ENCODE measurements at regions not wholly inside any gene's neighbourhood (a gene's known extent, or its start where the extent isn't known, plus 50 kb on each side); places are given as distances from the start of the nearest gene placed in this dataset.
"Not testable (repeated sequence)": the region's sequence is repeated elsewhere in the genome, so short reads cannot be mapped to it uniquely, and the experiment has no call there.

DNA sequence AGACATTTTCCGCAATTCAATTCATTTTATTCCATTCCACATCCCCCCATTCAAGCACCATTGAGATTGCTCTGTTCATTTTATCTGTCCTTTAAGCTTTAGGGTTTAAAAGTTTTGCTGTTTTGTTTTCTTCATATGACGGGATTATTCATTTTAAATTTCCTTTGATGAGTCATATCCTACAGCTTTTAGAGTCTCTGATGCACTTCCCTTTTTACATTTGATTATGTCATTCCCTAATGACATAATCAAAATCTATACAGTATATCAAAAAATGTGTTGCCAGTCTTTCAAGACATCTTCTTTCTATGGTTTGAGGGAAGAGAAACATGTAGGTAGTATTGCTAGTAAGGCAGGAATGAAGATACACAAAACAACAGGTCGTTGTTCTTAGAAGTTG lies 456.3 kb downstream of the PDGFC start:
- intact Hi-C loops (cut with micrococcal nuclease; ENCODE audit: unreplicated experiment): no loop called here
- TF ChIP-seq, protein P1, sequence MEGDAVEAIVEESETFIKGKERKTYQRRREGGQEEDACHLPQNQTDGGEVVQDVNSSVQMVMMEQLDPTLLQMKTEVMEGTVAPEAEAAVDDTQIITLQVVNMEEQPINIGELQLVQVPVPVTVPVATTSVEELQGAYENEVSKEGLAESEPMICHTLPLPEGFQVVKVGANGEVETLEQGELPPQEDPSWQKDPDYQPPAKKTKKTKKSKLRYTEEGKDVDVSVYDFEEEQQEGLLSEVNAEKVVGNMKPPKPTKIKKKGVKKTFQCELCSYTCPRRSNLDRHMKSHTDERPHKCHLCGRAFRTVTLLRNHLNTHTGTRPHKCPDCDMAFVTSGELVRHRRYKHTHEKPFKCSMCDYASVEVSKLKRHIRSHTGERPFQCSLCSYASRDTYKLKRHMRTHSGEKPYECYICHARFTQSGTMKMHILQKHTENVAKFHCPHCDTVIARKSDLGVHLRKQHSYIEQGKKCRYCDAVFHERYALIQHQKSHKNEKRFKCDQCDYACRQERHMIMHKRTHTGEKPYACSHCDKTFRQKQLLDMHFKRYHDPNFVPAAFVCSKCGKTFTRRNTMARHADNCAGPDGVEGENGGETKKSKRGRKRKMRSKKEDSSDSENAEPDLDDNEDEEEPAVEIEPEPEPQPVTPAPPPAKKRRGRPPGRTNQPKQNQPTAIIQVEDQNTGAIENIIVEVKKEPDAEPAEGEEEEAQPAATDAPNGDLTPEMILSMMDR (conservative IDR thresholded peaks at IDR 0.05): no peak
- TF ChIP-seq EZH2 (IDR thresholded peaks at IDR 0.05; ENCODE audit: low read depth): no peak
- Histone ChIP-seq H3K36me3 (ENCODE audit: low read depth) (no peaks in the 10 kb centered on the region), H3K9me2 (ENCODE audit: insufficient read depth) (no peaks in the 10 kb centered on the region), H3K4me2 (no peak overlapping the region), H3K27me3 (ENCODE audit: insufficient read depth, low read depth) (no peaks in the 10 kb centered on the region), H3K9me3 (ENCODE audit: insufficient read depth, low read depth) (no peaks in the 10 kb centered on the region), H4K20me1 (ENCODE audit: insufficient read depth) (no peaks in the 10 kb centered on the region), H3K27ac (no peak overlapping the region), H3K4me3 (no peak overlapping the region), H3K79me2 (ENCODE audit: low read depth) (no peaks in the 10 kb centered on the region), H3K4me1 (replicated peaks; ENCODE audit: insufficient read depth) (no peaks in the 10 kb centered on the region), H2AFZ (no peak overlapping the region), H3F3A (ENCODE audit: insufficient read depth, low read depth) (no peaks in the 10 kb centered on the region)
- no peak for DNase-seq
- no TSS peak for BruUV-seq (replicated peaks)
- CTCF ChIA-PET: no interaction called here
- POLR2A ChIA-PET (ENCODE audit: unreplicated experiment): no interaction called here

DNA sequence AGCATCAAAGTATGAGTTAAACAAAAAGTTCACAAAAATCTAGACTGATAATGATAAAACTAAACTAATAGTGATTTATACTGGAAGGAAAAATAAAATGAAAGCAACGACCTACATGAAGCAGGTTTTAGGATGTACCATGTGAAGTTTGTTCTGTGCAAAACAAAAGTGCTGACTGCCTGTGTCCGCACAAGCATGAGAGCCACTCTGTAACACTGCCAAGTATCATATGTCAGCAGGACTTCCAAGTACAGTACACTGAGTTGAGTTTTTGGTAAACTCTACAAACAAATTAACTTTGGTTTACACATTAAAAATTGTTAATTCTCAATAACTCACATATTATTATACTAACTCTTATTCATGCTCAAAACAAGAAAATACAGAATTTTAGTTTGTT lies 459.0 kb downstream of the PDGFC start:
- BruUV-seq (replicated peaks): no TSS peak
- POLR2A ChIA-PET (ENCODE audit: unreplicated experiment): no interaction called here
- Histone ChIP-seq H3K79me2 (ENCODE audit: low read depth) (no peaks in the 10 kb centered on the region), H3K36me3 (ENCODE audit: low read depth) (no peaks in the 10 kb centered on the region), H3K4me2 (no peak overlapping the region), H4K20me1 (ENCODE audit: insufficient read depth) (no peaks in the 10 kb centered on the region), H3K27ac (no peak overlapping the region), H3F3A (ENCODE audit: insufficient read depth, low read depth) (no peaks in the 10 kb centered on the region), H3K9me3 (ENCODE audit: insufficient read depth, low read depth) (no peaks in the 10 kb centered on the region), H3K4me1 (replicated peaks; ENCODE audit: insufficient read depth) (no peaks in the 10 kb centered on the region), H3K9me2 (ENCODE audit: insufficient read depth) (no peaks in the 10 kb centered on the region), H2AFZ (no peak overlapping the region), H3K27me3 (ENCODE audit: insufficient read depth, low read depth) (no peaks in the 10 kb centered on the region), H3K4me3 (no peak overlapping the region)
- DNase-seq: no peak
- CTCF ChIA-PET: no interaction called here
- intact Hi-C loops (cut with micrococcal nuclease; ENCODE audit: unreplicated experiment): no loop called here
- TF ChIP-seq, protein P1 (conservative IDR thresholded peaks at IDR 0.05): no peak
- no peak for TF ChIP-seq EZH2 (IDR thresholded peaks at IDR 0.05; ENCODE audit: low read depth)

DNA sequence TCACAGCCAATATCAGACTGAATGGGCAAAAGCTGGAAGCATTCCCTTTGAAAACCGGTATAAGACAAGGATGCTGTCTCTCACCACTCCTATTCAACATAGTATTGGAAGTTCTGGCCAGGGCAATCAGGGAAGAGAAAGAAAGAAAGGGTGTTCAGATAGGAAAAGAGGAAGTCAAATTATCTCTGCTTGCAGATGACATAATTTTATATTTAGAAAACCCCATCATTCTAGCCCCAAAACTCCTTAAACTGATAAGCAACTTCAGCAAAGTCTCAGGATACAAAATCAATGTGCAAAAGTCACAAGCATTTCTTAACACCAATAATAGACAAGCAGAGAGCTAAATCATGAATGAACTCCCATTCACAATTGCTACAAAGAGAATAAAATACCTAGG lies 461.7 kb downstream of the PDGFC start:
- H3K36me3 ChIP-seq (ENCODE audit: low read depth); BruUV-seq (replicated peaks); H3K4me3 ChIP-seq; H2AFZ ChIP-seq; H3K4me1 ChIP-seq (replicated peaks; ENCODE audit: insufficient read depth); intact Hi-C loops (cut with micrococcal nuclease; ENCODE audit: unreplicated experiment); H3K79me2 ChIP-seq (ENCODE audit: low read depth); DNase-seq; H3K9me2 ChIP-seq (ENCODE audit: insufficient read depth); H3K27ac ChIP-seq; H3K9me3 ChIP-seq (ENCODE audit: insufficient read depth, low read depth); CTCF ChIA-PET; H3K27me3 ChIP-seq (ENCODE audit: insufficient read depth, low read depth); H3F3A ChIP-seq (ENCODE audit: insufficient read depth, low read depth); POLR2A ChIA-PET (ENCODE audit: unreplicated experiment); H4K20me1 ChIP-seq (ENCODE audit: insufficient read depth); H3K4me2 ChIP-seq: not testable (repeated sequence)

DNA sequence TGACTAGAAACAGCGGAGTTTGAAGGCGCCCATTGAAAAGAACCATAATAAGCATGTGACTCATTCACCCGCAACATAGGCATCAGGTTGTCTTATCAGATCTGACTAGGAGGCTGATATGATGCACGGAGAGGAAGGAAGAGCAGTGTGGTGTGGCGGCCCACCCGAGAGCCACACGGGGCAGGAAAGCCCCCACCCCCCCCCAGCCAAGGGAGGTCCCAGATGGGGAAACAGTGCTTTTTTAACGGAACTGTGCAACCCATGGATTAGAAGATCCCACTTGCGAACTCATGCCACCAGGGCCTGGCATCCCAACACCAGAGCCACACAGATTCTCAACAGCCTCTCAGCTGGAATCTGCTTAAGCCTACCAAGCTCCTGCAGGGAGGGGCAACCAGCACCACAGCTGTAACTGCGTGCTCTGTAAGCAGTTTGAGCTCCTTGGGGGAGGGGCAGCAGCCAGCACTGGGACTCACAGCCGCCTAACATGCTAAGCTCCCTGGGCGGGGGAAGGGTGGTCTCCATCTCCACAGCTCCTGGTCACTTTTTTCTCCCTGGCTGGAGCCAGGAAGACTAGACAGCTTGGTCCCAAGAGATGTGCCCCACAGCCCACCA lies 466.2 kb downstream of the PDGFC start:
- Histone ChIP-seq H4K20me1 (ENCODE audit: insufficient read depth) (no peaks in the 10 kb centered on the region), H3K4me2 (no peak overlapping the region), H3K27ac (no peak overlapping the region), H3F3A (ENCODE audit: insufficient read depth, low read depth) (no peaks in the 10 kb centered on the region), H3K4me3 (no peak overlapping the region), H3K9me3 (ENCODE audit: insufficient read depth, low read depth) (no peaks in the 10 kb centered on the region), H3K27me3 (ENCODE audit: insufficient read depth, low read depth) (no peaks in the 10 kb centered on the region), H2AFZ (no peak overlapping the region), H3K79me2 (ENCODE audit: low read depth) (no peaks in the 10 kb centered on the region), H3K4me1 (replicated peaks; ENCODE audit: insufficient read depth) (no peaks in the 10 kb centered on the region), H3K9me2 (ENCODE audit: insufficient read depth) (no peaks in the 10 kb centered on the region), H3K36me3 (ENCODE audit: low read depth) (no peaks in the 10 kb centered on the region)
- no TSS peak for BruUV-seq (replicated peaks)
- ChIA-PET CTCF (no interaction called here), POLR2A (ENCODE audit: unreplicated experiment) (no interaction called here)
- DNase-seq: no peak
- intact Hi-C loops (cut with micrococcal nuclease; ENCODE audit: unreplicated experiment): no loop called here
- TF ChIP-seq EZH2 (IDR thresholded peaks at IDR 0.05; ENCODE audit: low read depth): no peak
- TF ChIP-seq, protein P1 (conservative IDR thresholded peaks at IDR 0.05): no peak
